ENCODE measurements at regions not wholly inside any gene's neighbourhood (a gene's known extent, or its start where the extent isn't known, plus 50 kb on each side); places are given as distances from the start of the nearest gene placed in this dataset.

GRCh38 chr7:136585954-136586670 lies 282.3 kb upstream of the CHRM2 start:
- TF ChIP-seq, protein P1, sequence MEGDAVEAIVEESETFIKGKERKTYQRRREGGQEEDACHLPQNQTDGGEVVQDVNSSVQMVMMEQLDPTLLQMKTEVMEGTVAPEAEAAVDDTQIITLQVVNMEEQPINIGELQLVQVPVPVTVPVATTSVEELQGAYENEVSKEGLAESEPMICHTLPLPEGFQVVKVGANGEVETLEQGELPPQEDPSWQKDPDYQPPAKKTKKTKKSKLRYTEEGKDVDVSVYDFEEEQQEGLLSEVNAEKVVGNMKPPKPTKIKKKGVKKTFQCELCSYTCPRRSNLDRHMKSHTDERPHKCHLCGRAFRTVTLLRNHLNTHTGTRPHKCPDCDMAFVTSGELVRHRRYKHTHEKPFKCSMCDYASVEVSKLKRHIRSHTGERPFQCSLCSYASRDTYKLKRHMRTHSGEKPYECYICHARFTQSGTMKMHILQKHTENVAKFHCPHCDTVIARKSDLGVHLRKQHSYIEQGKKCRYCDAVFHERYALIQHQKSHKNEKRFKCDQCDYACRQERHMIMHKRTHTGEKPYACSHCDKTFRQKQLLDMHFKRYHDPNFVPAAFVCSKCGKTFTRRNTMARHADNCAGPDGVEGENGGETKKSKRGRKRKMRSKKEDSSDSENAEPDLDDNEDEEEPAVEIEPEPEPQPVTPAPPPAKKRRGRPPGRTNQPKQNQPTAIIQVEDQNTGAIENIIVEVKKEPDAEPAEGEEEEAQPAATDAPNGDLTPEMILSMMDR (IDR thresholded peaks at IDR 0.05; ENCODE audit: insufficient read depth, low read length, poor library complexity, severe bottlenecking), result no peak
- no peaks in the 10 kb centered on the region for H3K27me3 ChIP-seq (ENCODE audit: control insufficient read depth, insufficient read depth, low read length)
- no peak overlapping the region for H3K4me3 ChIP-seq (ENCODE audit: low read depth, low read length)
- no peak for DNase-seq (ENCODE audit: low read depth)
- H3K36me3 ChIP-seq (ENCODE audit: control insufficient read depth, insufficient read depth, low read length), result no peaks in the 10 kb centered on the region

DNA sequence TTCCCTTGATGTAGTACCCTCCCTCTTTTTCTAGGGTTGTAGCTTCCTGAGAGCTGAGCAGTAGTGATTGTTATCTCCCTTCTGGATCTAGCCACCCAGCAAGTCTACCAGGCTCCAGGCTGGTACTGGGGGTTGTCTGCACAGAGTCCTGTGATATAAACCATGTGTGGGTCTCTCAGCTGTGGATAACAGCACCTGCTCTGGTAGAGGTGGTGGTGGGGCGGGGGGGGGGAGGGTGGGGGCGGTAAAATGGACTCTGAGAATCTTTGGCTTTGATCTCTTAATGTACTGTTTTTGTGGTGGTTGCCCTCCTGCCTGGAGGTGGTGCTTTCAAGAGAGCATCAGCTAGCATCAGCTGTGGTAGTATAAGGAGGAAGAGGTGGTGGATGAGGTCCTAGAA lies 302.0 kb upstream of the CHRM2 start:
- DNase-seq (ENCODE audit: low read depth), result no peak
- no peaks in the 10 kb centered on the region for H3K36me3 ChIP-seq (ENCODE audit: control insufficient read depth, insufficient read depth, low read length)
- TF ChIP-seq, protein P1 (IDR thresholded peaks at IDR 0.05; ENCODE audit: insufficient read depth, low read length, poor library complexity, severe bottlenecking), result no peak
- no peak overlapping the region for H3K4me3 ChIP-seq (ENCODE audit: low read depth, low read length)
- H3K27me3 ChIP-seq (ENCODE audit: control insufficient read depth, insufficient read depth, low read length), result no peaks in the 10 kb centered on the region

DNA sequence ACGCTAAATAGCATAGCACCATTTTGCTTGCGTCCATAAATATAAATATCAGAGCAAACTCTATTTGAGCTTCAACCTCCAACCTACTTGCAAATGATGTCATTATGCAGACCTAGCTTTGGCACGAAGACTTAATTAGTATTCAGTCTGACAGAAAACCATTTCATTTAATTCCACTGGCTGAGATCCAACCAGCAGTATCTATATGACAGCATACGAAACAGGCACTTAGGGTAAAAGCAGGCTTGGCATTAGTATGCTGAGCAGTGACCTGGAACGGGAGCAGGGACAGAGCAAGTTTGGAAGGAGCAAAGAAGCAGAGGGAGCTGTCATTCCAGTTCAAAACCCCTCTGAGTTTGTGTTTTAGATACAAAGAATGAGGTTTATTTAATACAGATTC lies 312.5 kb upstream of the CHRM2 start:
- no peak for DNase-seq (ENCODE audit: low read depth)
- H3K4me3 ChIP-seq (ENCODE audit: low read depth, low read length), result no peak overlapping the region
- TF ChIP-seq, protein P1 (IDR thresholded peaks at IDR 0.05; ENCODE audit: insufficient read depth, low read length, poor library complexity, severe bottlenecking), result no peak

GRCh38 chr7:136551618-136552017 lies 316.8 kb upstream of the CHRM2 start:
- no peak overlapping the region for H3K4me3 ChIP-seq (ENCODE audit: low read depth, low read length)
- H3K27me3 ChIP-seq (ENCODE audit: control insufficient read depth, insufficient read depth, low read length), result no peaks in the 10 kb centered on the region
- no peak for DNase-seq (ENCODE audit: low read depth)
- TF ChIP-seq, protein P1 (IDR thresholded peaks at IDR 0.05; ENCODE audit: insufficient read depth, low read length, poor library complexity, severe bottlenecking), result no peak
- no peaks in the 10 kb centered on the region for H3K36me3 ChIP-seq (ENCODE audit: control insufficient read depth, insufficient read depth, low read length)

More for the DNA sequence above, 312.5 kb upstream of the CHRM2 start:
- H3K36me3 ChIP-seq (ENCODE audit: control insufficient read depth, insufficient read depth, low read length), result no peaks in the 10 kb centered on the region
- no peaks in the 10 kb centered on the region for H3K27me3 ChIP-seq (ENCODE audit: control insufficient read depth, insufficient read depth, low read length)

GRCh38 chr7:136549756-136550155 lies 318.7 kb upstream of the CHRM2 start:
- DNase-seq (ENCODE audit: low read depth), result no peak
- no peaks in the 10 kb centered on the region for H3K27me3 ChIP-seq (ENCODE audit: control insufficient read depth, insufficient read depth, low read length)
- no peaks in the 10 kb centered on the region for H3K36me3 ChIP-seq (ENCODE audit: control insufficient read depth, insufficient read depth, low read length)
- H3K4me3 ChIP-seq (ENCODE audit: low read depth, low read length), result no peak overlapping the region
- TF ChIP-seq, protein P1 (IDR thresholded peaks at IDR 0.05; ENCODE audit: insufficient read depth, low read length, poor library complexity, severe bottlenecking), result no peak

DNA sequence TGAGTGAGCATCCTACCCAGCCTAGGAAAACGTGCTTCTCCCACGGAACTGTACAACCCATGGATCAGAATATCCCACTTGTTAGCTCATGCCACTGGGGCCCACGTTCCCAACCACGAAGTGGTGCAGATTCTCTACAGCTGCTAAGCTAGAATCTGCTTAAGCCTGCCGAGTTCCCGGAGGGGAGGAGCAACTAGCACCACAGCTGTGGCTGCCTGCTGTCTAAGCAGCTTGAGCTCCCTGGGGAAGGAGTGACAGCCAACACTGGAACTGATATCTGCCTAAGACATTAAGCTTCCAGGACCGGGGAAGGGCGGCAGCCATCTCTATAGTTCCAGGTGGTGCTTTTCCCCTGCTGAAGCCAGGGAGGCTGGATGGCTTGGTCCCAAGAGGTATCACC lies 334.7 kb upstream of the CHRM2 start:
- no peaks in the 10 kb centered on the region for H3K36me3 ChIP-seq (ENCODE audit: control insufficient read depth, insufficient read depth, low read length)
- no peaks in the 10 kb centered on the region for H3K27me3 ChIP-seq (ENCODE audit: control insufficient read depth, insufficient read depth, low read length)
- no peak for DNase-seq (ENCODE audit: low read depth)
- TF ChIP-seq, protein P1 (IDR thresholded peaks at IDR 0.05; ENCODE audit: insufficient read depth, low read length, poor library complexity, severe bottlenecking), result no peak
- no peak overlapping the region for H3K4me3 ChIP-seq (ENCODE audit: low read depth, low read length)
